Smooth muscle cell (in vitro differentiated cells): ENCODE measurements at regions not wholly inside any gene's neighbourhood (a gene's known extent, or its start where the extent isn't known, plus 50 kb on each side); places are given as distances from the start of the nearest gene placed in this dataset.
A peak's percentile ranks its signal among the peaks of the same experiment; 100 is the strongest.

Experiments
- DNase-seq: peaks from one replicate; lab custom pipeline; 2025; ENCODE audit not compliant: unreplicated experiment; lab: John Stamatoyannopoulos, UW
- H2AFZ ChIP-seq: fragments of 200-600 bp; sonication (generic); 2 replicates; pipeline ENCODE4 v1.6.0; 2016; ENCODE audit warnings: antibody characterized with exemption, low read depth, mild to moderate bottlenecking
- H3F3A ChIP-seq: fragments of 200-600 bp; sonication (generic); 2 replicates; pipeline ENCODE4 v1.6.0; 2017; ENCODE audit warnings: antibody characterized with exemption, low read depth
- H3K27ac ChIP-seq: fragments of 200-600 bp; sonication (generic); 2 replicates; pipeline ENCODE4 v1.5.1; 2016; ENCODE audit warnings: low read depth, mild to moderate bottlenecking
- H3K27me3 ChIP-seq: fragments of 200-600 bp; sonication (generic); 2 replicates; pipeline ENCODE4 v1.6.1; 2016; ENCODE audit warnings: low read depth, mild to moderate bottlenecking
- H3K36me3 ChIP-seq: fragments of 200-600 bp; sonication (generic); 2 replicates; pipeline ENCODE4 v1.5.1; 2016; ENCODE audit warnings: low read depth
- H3K4me1 ChIP-seq: fragments of 200-600 bp; sonication (generic); 2 replicates; pipeline ENCODE4 v1.5.1; 2016; ENCODE audit warnings: low read depth
- H3K4me2 ChIP-seq: fragments of 200-600 bp; sonication (generic); 2 replicates; pipeline ENCODE4 v1.6.0; 2016; ENCODE audit warnings: mild to moderate bottlenecking
- H3K4me3 ChIP-seq: fragments of 200-600 bp; sonication (generic); 2 replicates; pipeline ENCODE4 v1.5.1; 2016; ENCODE audit warnings: mild to moderate bottlenecking
- H3K79me2 ChIP-seq: fragments of 200-600 bp; sonication (generic); 2 replicates; pipeline ENCODE4 v1.6.0; 2016; ENCODE audit warnings: low read depth, mild to moderate bottlenecking
- H3K9ac ChIP-seq: fragments of 200-600 bp; sonication (generic); 2 replicates; pipeline ENCODE4 v1.6.0; 2016; ENCODE audit warnings: low read depth
- H3K9me3 ChIP-seq: fragments of 200-600 bp; sonication (generic); replicated peaks from 2 replicates; pipeline ENCODE4 v1.5.1; 2016; ENCODE audit warnings: low read depth
- H4K20me1 ChIP-seq: fragments of 200-600 bp; sonication (generic); 2 replicates; pipeline ENCODE4 v1.6.0; 2016; ENCODE audit warnings: low read depth
- CTCF ChIP-seq: fragments of 200-600 bp; sonication (generic); IDR thresholded peaks from 2 replicates; pipeline ENCODE4 v1.5.1; 2017; ENCODE audit warnings: borderline replicate concordance, mild to moderate bottlenecking, antibody characterized with exemption; ENCODE audit not compliant: insufficient read depth, poor library complexity, severe bottlenecking
- WGBS: methylation state at CpG from one replicate; pipeline ENCODE4 v1.1.7; 2016; ENCODE audit warnings: low lambda C conversion rate; 5-methylcytosine and 5-hydroxymethylcytosine counted together

GRCh38 chr14:28141662-28142061 lies 624.9 kb upstream of the FOXG1 start:
- Histone ChIP-seq H3K27me3 (no peaks in the 10 kb centered on the region), H3K9me3 (no peaks in the 10 kb centered on the region), H3K79me2 (no peaks in the 10 kb centered on the region), H3F3A (no peaks in the 10 kb centered on the region), H3K4me1 (no peaks in the 10 kb centered on the region), H3K9ac (no peak overlapping the region), H3K27ac (no peak overlapping the region), H4K20me1 (no peaks in the 10 kb centered on the region), H3K36me3 (no peaks in the 10 kb centered on the region), H3K4me2 (no peak overlapping the region), H3K4me3 (no peak overlapping the region), H2AFZ (no peak overlapping the region)
- TF ChIP-seq CTCF = no peak
- WGBS = 81% methylated on average over 2 of the region's 2 CpGs
- no peak for DNase-seq

GRCh38 chr14:28142400-28143015 lies 624.1 kb upstream of the FOXG1 start:
- Histone ChIP-seq H3F3A (no peaks in the 10 kb centered on the region), H3K4me2 (no peak overlapping the region), H3K36me3 (no peaks in the 10 kb centered on the region), H2AFZ (no peak overlapping the region), H3K79me2 (no peaks in the 10 kb centered on the region), H3K4me1 (no peaks in the 10 kb centered on the region), H3K27me3 (no peaks in the 10 kb centered on the region), H3K27ac (no peak overlapping the region), H3K4me3 (no peak overlapping the region), H3K9me3 (no peaks in the 10 kb centered on the region), H3K9ac (no peak overlapping the region), H4K20me1 (no peaks in the 10 kb centered on the region)
- TF ChIP-seq CTCF = peak; percentile 32
- WGBS = 32% methylated on average over 3 of the region's 3 CpGs
- DNase-seq = no peak

- Histone ChIP-seq H3K4me3 (no peak overlapping the region), H2AFZ (no peak overlapping the region), H3K9ac (no peak overlapping the region), H4K20me1 (no peaks in the 10 kb centered on the region), H3F3A (no peaks in the 10 kb centered on the region), H3K4me2 (no peak overlapping the region), H3K27ac (no peak overlapping the region), H3K79me2 (no peaks in the 10 kb centered on the region), H3K9me3 (no peaks in the 10 kb centered on the region), H3K4me1 (no peaks in the 10 kb centered on the region), H3K27me3 (no peaks in the 10 kb centered on the region), H3K36me3 (no peaks in the 10 kb centered on the region)
- no peak for DNase-seq
- 74% methylated on average over 3 of the region's 3 CpGs for WGBS
- no peak for TF ChIP-seq CTCF
These were observed 623.3 kb upstream of the FOXG1 start for GRCh38 chr14:28143316-28143715.

- no peak for DNase-seq
- no peaks in the 10 kb centered on the region for H3K27me3 ChIP-seq
- H3F3A ChIP-seq = no peaks in the 10 kb centered on the region
- WGBS = 86% methylated on average over 3 of the region's 3 CpGs
- no peaks in the 10 kb centered on the region for H3K4me1 ChIP-seq
- H3K9me3 ChIP-seq = no peaks in the 10 kb centered on the region
- H3K9ac ChIP-seq = no peak overlapping the region
- no peaks in the 10 kb centered on the region for H4K20me1 ChIP-seq
- H2AFZ ChIP-seq = no peak overlapping the region
- no peak overlapping the region for H3K27ac ChIP-seq
- no peak overlapping the region for H3K4me3 ChIP-seq
- TF ChIP-seq CTCF = no peak
- no peaks in the 10 kb centered on the region for H3K79me2 ChIP-seq
- H3K36me3 ChIP-seq = no peaks in the 10 kb centered on the region
- no peak overlapping the region for H3K4me2 ChIP-seq
These were observed 614.7 kb upstream of the FOXG1 start for GRCh38 chr14:28151926-28152325.
